GM23338 (cell line): ENCODE measurements at regions not wholly inside any gene's neighbourhood (a gene's known extent, or its start where the extent isn't known, plus 50 kb on each side); places are given as distances from the start of the nearest gene placed in this dataset.

Experiments
- ATAC-seq: fragments of 200-7000 bp; cut with Tn5 transposase; 3 replicates; pipeline ENCODE4 v1.9.1; 2020
- DNase-seq: peaks from one replicate; pipeline ENCODE4 v3.0.0-alpha.2; 2015; ENCODE audit warnings: low spot score
- H2AFZ ChIP-seq: fragments of 200-600 bp; sonication (generic); 2 replicates; pipeline ENCODE4 v1.8.0; 2016; ENCODE audit warnings: antibody characterized with exemption, mild to moderate bottlenecking, moderate library complexity
- H3F3A ChIP-seq: fragments of 200-600 bp; sonication (generic); replicated peaks from 2 replicates; pipeline ENCODE4 v1.8.0; 2017; ENCODE audit warnings: antibody characterized with exemption, mixed run types, low read depth
- H3K27ac ChIP-seq: fragments of 200-600 bp; sonication (generic); 2 replicates; pipeline ENCODE4 v1.6.1; 2016; ENCODE audit warnings: low read depth
- H3K27me3 ChIP-seq: fragments of 200-600 bp; sonication (generic); 2 replicates; pipeline ENCODE4 v1.8.0; 2016; ENCODE audit warnings: mild to moderate bottlenecking, mixed run types, moderate library complexity; ENCODE audit not compliant: insufficient read depth
- H3K36me3 ChIP-seq: fragments of 200-600 bp; sonication (generic); 2 replicates; pipeline ENCODE4 v1.8.0; 2016; ENCODE audit warnings: mild to moderate bottlenecking; ENCODE audit not compliant: insufficient read depth
- H3K4me1 ChIP-seq: fragments of 200-600 bp; sonication (generic); 2 replicates; pipeline ENCODE4 v1.8.0; 2016; ENCODE audit warnings: mild to moderate bottlenecking, moderate library complexity; ENCODE audit not compliant: insufficient read depth
- H3K4me2 ChIP-seq: fragments of 200-600 bp; sonication (generic); 2 replicates; pipeline ENCODE4 v1.7.1; 2017; ENCODE audit warnings: mixed run types
- H3K4me3 ChIP-seq: fragments of 200-600 bp; sonication (generic); 2 replicates; pipeline ENCODE4 v1.6.1; 2016; ENCODE audit warnings: mixed run types
- H3K79me2 ChIP-seq: fragments of 200-600 bp; sonication (generic); replicated peaks from 2 replicates; pipeline ENCODE4 v1.8.0; 2017; ENCODE audit warnings: mild to moderate bottlenecking; ENCODE audit not compliant: insufficient read depth
- H3K9me2 ChIP-seq: fragments of 200-600 bp; sonication (generic); 2 replicates; pipeline ENCODE4 v1.8.0; 2017; ENCODE audit not compliant: insufficient read depth
- H4K20me1 ChIP-seq: fragments of 200-600 bp; sonication (generic); replicated peaks from 2 replicates; pipeline ENCODE4 v1.8.0; 2017; ENCODE audit warnings: mild to moderate bottlenecking; ENCODE audit not compliant: insufficient read depth
- H3K27ac Mint-ChIP-seq: 2 replicates; pipeline ENCODE4 v1.8.0; 2020; ENCODE audit warnings: inconsistent platforms, mild to moderate bottlenecking, moderate library complexity, mixed read lengths
- H3K27me3 Mint-ChIP-seq: 3 replicates; pipeline ENCODE4 v1.8.0; 2022; ENCODE audit warnings: low read depth, mild to moderate bottlenecking, moderate library complexity, mixed read lengths, inconsistent platforms; ENCODE audit not compliant: insufficient read depth, poor library complexity
- H3K36me3 Mint-ChIP-seq: 3 replicates; pipeline ENCODE4 v1.8.0; 2021; ENCODE audit warnings: low read depth, mild to moderate bottlenecking, inconsistent platforms, moderate library complexity, mixed read lengths
- H3K4me1 Mint-ChIP-seq: 3 replicates; pipeline ENCODE4 v1.8.0; 2020; ENCODE audit warnings: mild to moderate bottlenecking, inconsistent platforms, mixed read lengths
- H3K4me3 Mint-ChIP-seq: 3 replicates; pipeline ENCODE4 v1.8.0; 2021; ENCODE audit warnings: moderate library complexity, mild to moderate bottlenecking, inconsistent platforms, mixed read lengths
- H3K9me3 Mint-ChIP-seq: 3 replicates; pipeline ENCODE4 v1.8.0; 2020; ENCODE audit warnings: moderate library complexity, mild to moderate bottlenecking, inconsistent platforms, mixed read lengths
- CTCF ChIP-seq, 2 experiments: fragments of 200-600 bp in 1 of 2; sonication (generic) in 1 of 2; conservative IDR thresholded peaks; 2 replicates each; pipeline versions ENCODE4 v1.5.1 to v1.6.1; 2016 to 2017; ENCODE audit warnings: antibody characterized with exemption in 2 of 2, low read depth in 2 of 2, mild to moderate bottlenecking in 2 of 2, moderate library complexity in 1 of 2
- ETS1 ChIP-seq: IDR thresholded peaks from 2 replicates; pipeline ENCODE4 v1.6.1; 2016; ENCODE audit warnings: antibody characterized with exemption
- EZH2 ChIP-seq: fragments of 200-600 bp; sonication (generic); IDR thresholded peaks from one replicate; pipeline ENCODE4 v1.8.0; 2017; ENCODE audit warnings: antibody characterized with exemption, mild to moderate bottlenecking, low read depth; ENCODE audit not compliant: unreplicated experiment
- EZH2phosphoT487 ChIP-seq: fragments of 200-600 bp; sonication (generic); IDR thresholded peaks from one replicate; pipeline ENCODE4 v1.8.1; 2018; ENCODE audit warnings: antibody characterized with exemption; ENCODE audit not compliant: unreplicated experiment
- JUNB ChIP-seq: IDR thresholded peaks from one replicate; pipeline ENCODE4 v1.6.1; 2016; ENCODE audit warnings: antibody characterized with exemption; ENCODE audit not compliant: unreplicated experiment
- NANOG ChIP-seq: IDR thresholded peaks from 2 replicates; pipeline ENCODE4 v1.6.1; 2016; ENCODE audit warnings: antibody characterized with exemption, borderline replicate concordance
- POLR2AphosphoS5 ChIP-seq: IDR thresholded peaks from 2 replicates; pipeline ENCODE4 v1.6.1; 2016; ENCODE audit warnings: antibody characterized with exemption, low read depth
- REST ChIP-seq: IDR thresholded peaks from one replicate; pipeline ENCODE4 v1.6.1; 2018; ENCODE audit warnings: antibody characterized with exemption; ENCODE audit not compliant: unreplicated experiment
- STAT1 ChIP-seq: IDR thresholded peaks from one replicate; pipeline ENCODE4 v1.6.1; 2016; ENCODE audit warnings: antibody characterized with exemption; ENCODE audit not compliant: unreplicated experiment
- ZNF462 ChIP-seq: fragments of 250-450 bp; sonication (Bioruptor Pico); IDR thresholded peaks from 2 replicates; pipeline ENCODE4 v1.5.0; 2020; ENCODE audit warnings: mild to moderate bottlenecking, moderate library complexity

DNA sequence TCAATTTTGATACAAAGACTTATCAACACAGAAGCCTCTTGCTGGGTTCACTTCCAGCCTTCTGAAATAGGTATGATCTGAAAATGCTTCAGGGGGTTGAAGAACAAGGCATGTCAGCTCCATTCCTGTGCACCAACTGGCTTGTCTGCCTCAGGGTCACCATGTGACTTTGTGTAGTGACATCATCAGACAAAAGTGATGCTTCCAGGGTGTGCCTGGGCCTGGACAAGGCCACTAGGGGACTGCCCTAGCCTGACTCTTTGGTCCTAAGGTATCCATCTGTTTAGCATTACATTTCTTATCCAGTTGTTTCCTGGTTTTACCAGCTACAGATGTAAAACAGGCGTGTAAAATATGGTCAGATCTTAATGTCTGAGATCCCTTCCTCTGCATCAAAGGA, 155.6 kb downstream of the CAND1 start:
- H3K4me1 ChIP-seq = peaks cover 12% of the 10 kb centered on the region
- Mint-ChIP-seq H3K36me3 (no peaks in the 10 kb centered on the region), H3K9me3 (no peaks in the 10 kb centered on the region; the same call in 2 of the 3 replicates), H3K27me3 (peaks cover 4% of the 10 kb centered on the region), H3K27ac (no peak overlapping the region), H3K4me3 (no peak overlapping the region), H3K4me1 (peaks cover 11% of the 10 kb centered on the region)
- H3K4me2 ChIP-seq = no peak overlapping the region
- H4K20me1 ChIP-seq = no peaks in the 10 kb centered on the region
- no peaks in the 10 kb centered on the region for H3K79me2 ChIP-seq
- H3K27ac ChIP-seq = no peak overlapping the region
- no peaks in the 10 kb centered on the region for H3K27me3 ChIP-seq
- no peaks in the 10 kb centered on the region for H3K36me3 ChIP-seq
- H3K4me3 ChIP-seq = no peak overlapping the region
- H2AFZ ChIP-seq = no peak overlapping the region
- H3K9me2 ChIP-seq = peaks cover 11% of the 10 kb centered on the region; the same call in 1 of the 2 replicates
- ATAC-seq (no peak), DNase-seq (no peak)
- no peaks in the 10 kb centered on the region for H3F3A ChIP-seq
- TF ChIP-seq POLR2AphosphoS5 (no peak), ETS1 (no peak), JUNB (no peak), REST (no peak), NANOG (no peak)

DNA sequence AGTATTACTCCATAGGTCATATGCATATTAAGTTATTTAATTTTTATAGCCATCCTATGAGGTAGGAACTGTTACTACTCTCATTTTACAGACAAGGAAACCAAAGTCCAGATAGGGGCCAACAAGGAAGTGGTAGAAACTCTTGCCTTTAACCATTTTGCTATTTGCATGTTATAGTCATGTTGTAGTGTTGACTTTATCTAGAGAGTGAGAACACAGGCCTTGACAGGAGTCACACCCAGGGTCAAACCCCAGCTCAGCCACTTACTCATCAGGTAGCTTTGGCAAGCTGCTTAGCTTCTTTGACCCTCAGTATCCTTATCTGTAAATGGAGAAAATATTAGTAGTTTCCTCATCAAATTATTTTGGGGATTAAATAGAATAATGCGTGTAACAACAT, 156.2 kb downstream of the CAND1 start:
- no peak overlapping the region for H3K4me2 ChIP-seq
- Mint-ChIP-seq H3K36me3 (no peaks in the 10 kb centered on the region), H3K4me3 (no peak overlapping the region), H3K27me3 (peaks cover 2% of the 10 kb centered on the region), H3K9me3 (no peaks in the 10 kb centered on the region; the same call in 2 of the 3 replicates), H3K4me1 (peaks cover 7% of the 10 kb centered on the region), H3K27ac (no peak overlapping the region)
- no peak for ATAC-seq
- H3K27ac ChIP-seq = no peak overlapping the region
- H4K20me1 ChIP-seq = no peaks in the 10 kb centered on the region
- H3K79me2 ChIP-seq = no peaks in the 10 kb centered on the region
- no peaks in the 10 kb centered on the region for H3F3A ChIP-seq
- H3K4me1 ChIP-seq = peaks cover 6% of the 10 kb centered on the region; the same call in 1 of the 2 replicates
- DNase-seq = no peak
- peaks cover 11% of the 10 kb centered on the region; the same call in 1 of the 2 replicates for H3K9me2 ChIP-seq
- H3K36me3 ChIP-seq = no peaks in the 10 kb centered on the region
- H2AFZ ChIP-seq = no peak overlapping the region
- no peak overlapping the region for H3K4me3 ChIP-seq
- no peaks in the 10 kb centered on the region for H3K27me3 ChIP-seq
- TF ChIP-seq CTCF (conservative IDR thresholded peaks at IDR 0.05; ENCODE audit: low read depth in 2 of 2) (no peak), STAT1 (no peak), EZH2phosphoT487 (no peak), JUNB (no peak), EZH2 (no peak), ZNF462 (CRISPR knock-in tag) (no peak), POLR2AphosphoS5 (no peak)
